Loucy (cell line): ENCODE measurements at regions not wholly inside any gene's neighbourhood (a gene's known extent, or its start where the extent isn't known, plus 50 kb on each side); places are given as distances from the start of the nearest gene placed in this dataset.

Experiments
- EZH2phosphoT487 ChIP-seq: fragments of 200-600 bp; IDR thresholded peaks from 2 replicates; pipeline ENCODE4 v1.6.1; 2018; ENCODE audit warnings: antibody characterized with exemption, mild to moderate bottlenecking, moderate library complexity, borderline replicate concordance
- TF ChIP-seq, protein P1 (sequence below): fragments of 200-600 bp; sonication (generic); conservative IDR thresholded peaks from 2 replicates; pipeline ENCODE4 v1.5.1; 2014; ENCODE audit warnings: mild to moderate bottlenecking, antibody characterized with exemption, low read length

DNA sequence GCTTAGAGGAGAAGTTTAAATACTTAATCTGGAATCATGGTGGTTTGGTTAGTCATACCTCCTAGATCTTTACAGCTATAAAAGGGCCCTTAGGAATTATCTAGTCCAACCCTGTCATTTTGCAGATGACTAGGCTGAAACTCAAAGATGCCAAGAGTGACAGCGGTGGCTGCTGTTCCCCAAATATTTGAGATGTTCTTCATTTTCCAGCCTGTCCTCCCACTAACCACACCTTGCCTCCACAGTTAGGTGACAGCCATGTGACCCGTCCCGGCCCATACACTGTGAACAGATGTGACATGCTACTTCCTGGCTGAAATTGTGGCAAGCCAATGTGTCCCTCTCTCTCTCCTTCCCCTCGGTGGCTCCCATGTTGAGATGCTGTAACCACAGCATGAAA, 225.5 kb upstream of the IPO5 start:
- TF ChIP-seq, protein P1, sequence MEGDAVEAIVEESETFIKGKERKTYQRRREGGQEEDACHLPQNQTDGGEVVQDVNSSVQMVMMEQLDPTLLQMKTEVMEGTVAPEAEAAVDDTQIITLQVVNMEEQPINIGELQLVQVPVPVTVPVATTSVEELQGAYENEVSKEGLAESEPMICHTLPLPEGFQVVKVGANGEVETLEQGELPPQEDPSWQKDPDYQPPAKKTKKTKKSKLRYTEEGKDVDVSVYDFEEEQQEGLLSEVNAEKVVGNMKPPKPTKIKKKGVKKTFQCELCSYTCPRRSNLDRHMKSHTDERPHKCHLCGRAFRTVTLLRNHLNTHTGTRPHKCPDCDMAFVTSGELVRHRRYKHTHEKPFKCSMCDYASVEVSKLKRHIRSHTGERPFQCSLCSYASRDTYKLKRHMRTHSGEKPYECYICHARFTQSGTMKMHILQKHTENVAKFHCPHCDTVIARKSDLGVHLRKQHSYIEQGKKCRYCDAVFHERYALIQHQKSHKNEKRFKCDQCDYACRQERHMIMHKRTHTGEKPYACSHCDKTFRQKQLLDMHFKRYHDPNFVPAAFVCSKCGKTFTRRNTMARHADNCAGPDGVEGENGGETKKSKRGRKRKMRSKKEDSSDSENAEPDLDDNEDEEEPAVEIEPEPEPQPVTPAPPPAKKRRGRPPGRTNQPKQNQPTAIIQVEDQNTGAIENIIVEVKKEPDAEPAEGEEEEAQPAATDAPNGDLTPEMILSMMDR: no peak
- TF ChIP-seq EZH2phosphoT487: no peak
